HG03039 (cell line): ENCODE measurements at regions not wholly inside any gene's neighbourhood (a gene's known extent, or its start where the extent isn't known, plus 50 kb on each side); places are given as distances from the start of the nearest gene placed in this dataset.

ENCODE experiments used
- ATAC-seq: cut with Tn5 transposase; IDR thresholded peaks from one replicate; pipeline ENCODE4 v1.9.1; 2021; ENCODE audit warnings: mild to moderate bottlenecking, moderate library complexity; ENCODE audit not compliant: unreplicated experiment

- no peak for ATAC-seq
These were observed 195.8 kb upstream of the KLF12 start for GRCh38 chr13:74329962-74330361.

DNA sequence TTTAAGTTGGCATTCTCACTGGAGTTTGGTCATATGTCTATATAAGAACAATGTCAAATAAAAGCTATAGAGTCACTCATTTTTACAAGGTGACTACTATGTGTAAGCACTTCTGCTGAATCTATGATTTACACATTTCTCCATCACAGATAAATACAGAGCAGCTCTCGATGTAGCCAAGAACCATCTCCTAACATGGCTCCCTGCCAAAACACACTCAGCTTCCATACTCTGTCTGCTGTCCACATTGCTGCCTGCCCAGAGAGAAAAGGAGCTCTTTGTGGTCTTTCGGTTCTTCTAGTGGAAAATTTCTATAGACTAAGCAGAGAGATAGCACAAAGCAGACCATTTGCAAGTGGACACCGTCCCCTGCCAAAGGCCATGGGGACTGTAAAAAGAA is 190.9 kb upstream of the KLF12 start:
- ATAC-seq = no peak

GRCh38 chr13:74324338-74324737 is 190.1 kb upstream of the KLF12 start:
- ATAC-seq = no peak

DNA sequence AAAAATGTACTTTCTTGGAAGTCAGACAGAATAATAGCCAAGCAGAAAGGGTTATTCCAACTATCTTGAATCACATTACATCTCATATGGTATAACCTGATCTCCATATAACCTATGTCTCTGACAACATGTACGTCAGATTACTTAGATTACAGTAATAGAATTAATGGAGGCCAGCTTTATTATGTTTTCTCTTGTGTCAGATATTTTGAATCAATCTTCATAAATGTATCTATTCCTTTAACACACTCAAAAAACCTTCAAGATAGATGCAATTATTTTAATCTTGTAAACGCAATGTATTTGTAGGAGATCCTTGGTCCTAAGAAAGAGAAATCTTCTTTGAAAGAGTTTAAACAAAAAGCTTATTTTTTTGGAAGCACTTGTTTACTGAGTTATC is 188.4 kb upstream of the KLF12 start:
- ATAC-seq = no peak

DNA sequence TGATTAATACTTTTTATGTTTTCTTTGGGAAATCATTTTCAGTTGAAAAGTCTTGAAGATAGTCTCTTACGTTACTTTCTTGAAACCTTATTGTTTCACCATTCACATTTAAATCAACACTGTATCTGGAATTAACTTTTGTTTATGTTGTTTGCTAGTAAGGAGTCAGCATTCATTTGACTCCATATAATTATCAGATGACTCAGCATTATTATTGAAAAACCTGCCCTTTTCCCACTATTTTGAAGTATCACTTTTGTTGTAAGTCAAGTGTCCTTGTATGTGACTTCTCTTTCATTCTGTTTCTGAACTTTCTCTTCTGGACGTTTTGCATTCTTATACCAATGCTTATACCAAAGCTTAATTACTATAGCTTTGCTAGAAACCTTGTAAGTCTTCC is 186.1 kb upstream of the KLF12 start:
- no peak for ATAC-seq

- no peak for ATAC-seq
These were observed 182.3 kb upstream of the KLF12 start for GRCh38 chr13:74316547-74316946.

DNA sequence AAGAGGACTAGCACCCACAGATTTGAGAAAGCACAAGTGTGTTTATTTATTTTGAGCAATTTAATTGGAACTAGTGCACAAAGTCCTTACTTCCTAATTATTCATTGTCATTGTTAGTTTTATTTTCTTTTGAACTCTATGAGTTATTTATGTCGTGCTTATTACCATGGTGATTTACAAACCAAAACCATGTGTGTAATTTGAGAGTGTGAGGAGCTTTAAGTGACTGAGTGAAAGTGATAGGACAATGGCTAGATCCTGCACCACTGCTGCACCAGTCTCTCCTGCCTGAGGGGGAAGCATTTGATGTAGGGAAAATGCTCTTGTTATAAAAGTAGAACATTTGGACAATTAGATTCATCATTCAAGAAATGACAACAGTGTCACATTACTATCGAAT is 172.3 kb upstream of the KLF12 start:
- ATAC-seq = no peak

DNA sequence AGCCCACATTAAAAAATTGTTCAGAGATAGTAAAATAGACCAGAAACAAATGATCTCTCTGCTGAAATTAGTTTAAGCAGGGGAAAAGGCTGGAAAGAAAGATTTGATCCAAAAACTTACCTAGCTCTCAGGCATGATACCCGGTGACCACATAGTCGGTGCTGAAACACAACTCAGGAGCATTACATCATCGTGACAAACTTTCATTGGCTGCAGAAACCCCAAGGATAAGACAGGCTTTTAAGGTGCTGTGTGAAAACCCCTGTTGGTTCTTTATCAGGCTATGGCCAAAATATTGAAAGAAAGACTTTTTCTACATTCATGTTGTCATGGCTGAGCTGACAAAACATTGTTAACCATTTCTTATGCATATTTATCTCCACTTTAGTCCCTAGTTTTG is 171.7 kb upstream of the KLF12 start:
- ATAC-seq = no peak

DNA sequence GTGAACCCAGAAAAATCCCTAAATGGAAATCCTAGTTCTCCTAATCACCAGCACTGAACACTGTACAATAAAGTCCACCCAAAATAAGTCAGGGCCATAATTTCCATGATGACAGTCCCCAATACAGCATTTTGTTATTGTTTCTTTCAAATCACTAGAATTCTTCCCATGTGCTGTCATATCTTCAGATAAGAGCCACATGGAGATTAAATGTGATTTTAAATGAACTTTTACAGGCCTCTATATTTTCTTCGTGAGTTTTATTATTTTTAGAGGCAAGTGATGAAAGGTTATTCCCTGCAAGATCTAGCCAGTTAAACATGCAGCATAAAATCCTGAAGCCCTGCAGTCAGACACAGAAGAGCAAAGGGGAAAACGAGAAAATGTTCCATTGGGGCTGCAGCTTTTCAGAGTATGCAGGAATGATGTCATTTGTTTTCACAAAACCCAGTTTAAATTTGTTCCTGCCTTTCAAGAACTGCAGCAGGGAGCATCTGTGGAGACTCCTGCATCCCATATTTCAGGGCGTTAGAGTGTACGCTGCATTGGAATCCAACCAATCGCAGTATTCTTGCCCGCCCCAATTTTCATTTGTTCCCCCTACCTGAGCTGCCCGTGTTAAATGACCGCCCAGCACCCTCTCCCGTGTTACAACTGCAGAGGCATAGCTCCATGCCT is 167.2 kb upstream of the KLF12 start:
- ATAC-seq = no peak

DNA sequence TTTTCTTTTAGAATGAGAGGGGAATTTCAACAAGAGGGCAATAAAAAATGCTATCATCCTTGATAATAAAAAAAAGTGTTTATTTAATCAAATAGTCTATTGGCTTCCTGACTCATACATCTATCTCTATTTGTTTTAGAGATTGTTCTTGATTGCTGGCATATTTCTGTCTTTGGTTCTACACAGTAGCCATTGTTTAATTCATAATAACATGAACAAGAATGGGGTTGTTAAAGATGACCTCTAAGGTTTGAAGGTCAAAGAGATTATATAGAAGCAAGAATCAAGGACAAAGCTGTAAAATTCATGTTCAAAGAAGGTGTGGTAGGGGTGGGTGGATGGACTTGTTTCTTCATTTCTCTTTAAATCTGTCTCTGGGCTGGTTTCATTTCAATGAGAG is 166.0 kb upstream of the KLF12 start:
- ATAC-seq = no peak

DNA sequence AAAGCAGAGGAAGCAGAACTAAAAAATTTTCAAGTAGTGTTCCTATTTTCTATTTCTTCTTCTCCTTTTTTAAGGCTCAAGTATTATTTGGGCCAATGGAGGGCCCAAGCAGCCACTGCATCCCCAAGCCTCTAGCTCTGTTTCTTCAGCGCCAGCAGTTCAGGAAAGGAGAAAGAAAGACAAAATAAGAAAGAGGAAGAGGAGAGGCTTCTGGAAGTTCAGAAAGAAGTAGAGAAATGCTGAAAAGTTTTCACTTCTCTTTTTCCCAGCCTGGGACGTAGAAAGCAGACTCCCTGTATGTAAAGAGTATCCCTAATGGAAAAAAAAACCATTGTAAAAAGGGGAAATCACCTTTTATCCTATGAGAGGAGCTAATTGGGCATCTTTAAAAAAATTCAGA is 165.5 kb upstream of the KLF12 start:
- no peak for ATAC-seq

- no peak for ATAC-seq
These were observed 164.7 kb upstream of the KLF12 start for GRCh38 chr13:74298923-74299322.

DNA sequence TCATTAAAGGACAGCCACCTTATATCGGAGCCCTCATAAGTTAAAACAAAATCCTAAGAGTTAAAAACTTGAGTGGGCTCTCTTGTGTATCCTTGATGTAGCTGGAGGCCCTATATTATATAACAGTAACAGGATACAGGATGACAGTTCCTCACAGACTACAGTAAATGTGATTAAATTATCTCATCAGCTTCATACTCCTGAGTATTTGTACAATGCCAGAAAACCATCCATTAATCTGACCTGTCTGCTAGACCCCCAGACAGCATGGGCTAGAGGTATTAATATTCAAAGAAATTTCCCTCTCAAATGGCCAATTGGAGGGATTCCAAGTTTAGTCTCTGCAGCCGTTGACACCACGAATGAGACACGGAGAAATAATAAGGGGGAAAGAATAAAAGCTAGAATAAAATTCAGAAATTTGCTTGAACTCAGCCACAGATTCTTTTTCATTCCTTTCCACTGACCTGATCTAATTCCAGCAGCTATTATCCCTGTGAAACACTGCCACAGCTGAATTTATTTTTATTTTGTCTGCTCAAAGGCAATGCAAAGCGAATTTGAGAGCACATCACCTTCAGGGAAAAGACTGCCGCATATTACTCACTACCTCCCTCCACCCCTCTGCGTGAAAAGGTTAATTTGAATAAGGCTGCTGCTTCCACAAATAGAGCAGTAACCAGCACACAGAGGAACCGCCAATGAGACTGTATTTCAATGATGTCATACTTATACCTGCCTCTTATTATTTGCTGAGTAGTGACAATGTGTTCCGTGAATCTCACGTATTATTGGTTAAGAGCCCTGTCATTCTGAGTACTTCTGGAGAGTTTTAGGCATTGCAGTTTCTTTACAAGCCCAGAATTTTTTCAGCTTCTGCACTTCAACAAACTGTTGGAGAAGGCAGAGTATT is 155.9 kb upstream of the KLF12 start:
- ATAC-seq = peak; percentile 87

- ATAC-seq = no peak
These were observed 154.9 kb upstream of the KLF12 start for GRCh38 chr13:74289107-74289506.

DNA sequence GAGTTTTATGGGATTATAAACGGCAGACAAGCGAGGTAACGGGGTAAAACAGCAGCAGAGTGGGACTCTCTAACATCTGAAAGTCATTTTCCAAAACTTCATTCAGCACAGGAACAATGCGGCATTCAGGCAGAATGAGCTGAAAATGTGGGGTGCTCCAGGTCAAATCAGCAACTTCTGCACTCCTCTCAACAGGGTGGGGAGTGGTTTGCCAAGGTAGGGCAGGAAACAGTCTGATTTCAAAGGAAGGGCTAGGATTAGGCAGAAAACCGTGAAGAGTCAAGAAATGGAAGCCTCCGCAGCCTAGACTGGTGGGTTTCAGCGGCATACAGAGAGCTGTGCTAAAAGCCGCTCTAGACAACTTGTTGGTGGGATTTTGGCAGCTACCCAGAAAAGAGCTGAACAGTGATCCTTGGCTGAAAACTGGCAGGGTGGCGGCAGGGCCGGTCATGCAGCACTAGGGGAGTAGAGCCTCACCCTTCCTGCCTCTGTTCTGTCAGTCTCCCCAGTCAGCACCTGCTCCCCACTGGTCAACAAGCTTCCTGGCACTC is 154.2 kb upstream of the KLF12 start:
- ATAC-seq = no peak

DNA sequence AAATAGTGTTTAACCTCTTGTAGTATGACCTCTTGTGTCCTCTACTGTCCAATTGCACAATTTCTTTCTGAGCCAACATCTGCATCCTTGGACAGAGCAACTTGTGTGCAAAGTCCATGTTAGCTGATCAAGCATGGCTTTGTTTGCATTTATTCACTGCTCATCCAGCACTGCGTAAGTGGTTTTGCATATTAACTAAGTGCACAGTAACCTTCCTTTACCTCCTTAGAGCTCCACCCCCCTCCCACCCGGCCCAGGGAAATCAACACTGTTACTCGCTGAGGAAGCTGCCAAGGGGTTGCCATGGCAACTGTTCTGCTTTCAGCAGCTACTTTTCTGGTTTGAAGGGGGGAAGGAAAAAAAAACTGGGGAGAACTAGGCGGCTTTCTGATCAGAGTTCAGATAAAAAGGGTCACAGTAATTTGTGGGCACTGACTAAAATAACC is 153.5 kb upstream of the KLF12 start:
- ATAC-seq = no peak

DNA sequence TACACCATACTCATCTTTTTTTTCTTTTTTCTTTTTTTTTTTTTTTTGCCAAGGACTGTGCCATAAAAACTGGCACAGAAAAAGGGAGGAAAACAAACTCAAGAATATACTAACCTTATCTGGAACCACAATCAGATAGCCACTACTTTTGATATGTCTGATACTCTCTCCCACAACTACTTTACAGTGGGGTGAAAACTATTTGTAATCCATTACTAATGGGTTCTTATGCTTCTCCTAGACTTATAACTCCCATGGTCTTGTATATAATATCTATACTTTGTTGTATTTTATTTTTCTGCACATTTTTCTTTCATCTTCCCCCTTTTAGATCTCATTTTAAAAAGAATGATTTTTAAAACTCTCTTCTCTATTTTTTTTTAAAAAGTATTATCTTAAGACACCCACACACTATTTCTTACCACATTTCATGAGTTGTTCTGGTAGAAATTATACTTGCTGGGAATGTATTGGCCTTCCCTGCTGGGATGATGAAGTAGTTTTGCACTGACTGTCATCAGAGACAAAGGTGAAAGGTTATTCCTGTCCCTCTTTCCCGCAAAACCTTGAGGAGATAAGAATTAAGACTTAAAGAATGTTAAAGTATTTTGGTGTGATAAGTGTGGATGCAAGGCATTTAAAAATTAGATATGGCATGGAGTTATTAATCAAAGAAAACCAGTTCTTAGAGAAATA is 146.7 kb upstream of the KLF12 start:
- ATAC-seq = no peak

GRCh38 chr13:74280093-74280794 is 146.0 kb upstream of the KLF12 start:
- no peak for ATAC-seq

DNA sequence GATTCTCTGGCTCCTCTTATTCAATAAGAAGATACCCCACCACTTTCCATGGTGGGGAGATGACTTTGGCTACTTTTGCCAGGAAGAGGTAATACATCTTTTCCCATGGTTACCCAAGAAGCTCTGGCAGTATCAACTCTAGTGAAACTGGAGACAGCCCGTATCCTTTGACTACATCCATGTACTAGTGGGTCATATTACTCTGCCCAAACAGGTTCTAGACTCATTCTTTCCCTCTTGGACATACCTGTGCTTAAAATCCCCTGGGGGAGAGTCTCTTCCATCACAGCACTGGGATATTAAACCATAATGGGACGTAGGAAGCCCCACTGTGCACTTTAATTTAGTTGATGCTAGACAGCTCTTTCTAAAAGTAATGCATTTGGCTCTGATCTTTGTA is 144.7 kb upstream of the KLF12 start:
- no peak for ATAC-seq

DNA sequence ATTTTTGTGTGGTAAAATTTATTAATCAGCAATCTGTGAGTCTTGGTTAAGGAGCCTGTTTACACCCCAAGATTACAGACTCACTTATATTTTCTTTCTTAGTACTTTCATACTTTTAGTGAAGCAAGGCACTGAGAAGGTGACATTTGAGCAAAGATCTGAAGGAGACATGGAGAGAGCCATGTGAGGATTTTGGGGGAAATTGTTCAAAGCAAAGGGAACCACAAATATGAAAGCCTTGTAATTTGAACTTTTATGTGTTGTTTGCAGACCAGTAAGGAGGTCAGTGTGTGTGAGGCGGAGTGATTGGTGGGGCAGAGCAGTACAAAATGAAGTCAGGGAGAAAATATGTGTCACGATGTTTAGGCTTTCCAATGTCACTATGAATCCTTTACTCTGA is 140.7 kb upstream of the KLF12 start:
- ATAC-seq = no peak

DNA sequence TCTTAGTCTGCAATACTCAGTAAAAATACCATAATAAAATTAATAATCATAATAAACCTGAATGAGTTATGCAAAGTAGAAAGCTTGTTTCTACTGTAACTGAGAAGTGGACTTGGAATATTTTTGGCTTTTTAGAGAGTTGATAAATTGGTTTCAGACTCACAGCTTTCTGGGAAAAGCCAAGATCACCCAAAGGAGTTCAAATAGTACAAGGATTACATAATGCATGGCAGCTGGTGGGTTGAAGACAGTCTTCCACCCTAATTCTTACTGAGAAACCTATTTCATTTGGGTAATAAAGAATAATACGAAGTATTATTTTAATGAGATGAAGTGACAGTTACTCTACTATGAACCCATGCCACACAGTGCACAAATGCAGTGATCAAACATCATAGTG is 139.4 kb upstream of the KLF12 start:
- no peak for ATAC-seq
